ENCODE measurements at regions not wholly inside any gene's neighbourhood (a gene's known extent, or its start where the extent isn't known, plus 50 kb on each side); places are given as distances from the start of the nearest gene placed in this dataset.

- TF ChIP-seq FOSL1 (IDR thresholded peaks at IDR 0.05; ENCODE audit: insufficient read depth, low read depth, low read length): no peak
- no peak for TF ChIP-seq POLR2A (IDR thresholded peaks at IDR 0.05; ENCODE audit: control extremely low read depth in 1 of 2, low read depth in 2 of 2, low read length in 2 of 2)
- no peak for TF ChIP-seq CTCF (IDR thresholded peaks at IDR 0.05; ENCODE audit: control extremely low read depth in 1 of 3, insufficient read depth in 1 of 3, low read depth in 1 of 3, low read length in 3 of 3)
- TF ChIP-seq EZH2 (IDR thresholded peaks at IDR 0.05; ENCODE audit: low read depth, low read length, severe bottlenecking): no peak
- no peak for TF ChIP-seq TEAD4 (IDR thresholded peaks at IDR 0.05; ENCODE audit: low read depth, low read length)
- TF ChIP-seq, protein P1, sequence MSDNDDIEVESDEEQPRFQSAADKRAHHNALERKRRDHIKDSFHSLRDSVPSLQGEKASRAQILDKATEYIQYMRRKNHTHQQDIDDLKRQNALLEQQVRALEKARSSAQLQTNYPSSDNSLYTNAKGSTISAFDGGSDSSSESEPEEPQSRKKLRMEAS (IDR thresholded peaks at IDR 0.05): no peak
- TF ChIP-seq RAD21 (IDR thresholded peaks at IDR 0.05 in 1 of 2, conservative IDR thresholded peaks at IDR 0.05 in 1 of 2; ENCODE audit: low read depth in 2 of 2, low read length in 2 of 2): no peak
- TF ChIP-seq HDAC2 (IDR thresholded peaks at IDR 0.05; ENCODE audit: borderline replicate concordance in 1 of 2, low read depth in 2 of 2, low read length in 2 of 2): no peak
- TF ChIP-seq TAF1 (IDR thresholded peaks at IDR 0.05; ENCODE audit: low read depth, low read length): no peak
- no peak for TF ChIP-seq RFX5 (IDR thresholded peaks at IDR 0.05; ENCODE audit: borderline replicate concordance, low read depth, low read length)
These were observed 1115.9 kb upstream of the PCDH9 start for GRCh38 chr13:68345963-68346531.

All from H1 (cell line).